A673 (cell line): ENCODE measurements at regions not wholly inside any gene's neighbourhood (a gene's known extent, or its start where the extent isn't known, plus 50 kb on each side); places are given as distances from the start of the nearest gene placed in this dataset.

Experiments
- BruUV-seq: library from RNA; stranded (reverse); fragments of 400-500 nt; replicated peaks from 2 replicates; lab custom pipeline; 2021; lab: Mats Ljungman, UMichigan
- CTCF ChIA-PET: fragments of 300-600 bp; sonication (Branson Sonifier 250); formaldehyde crosslinking; loops from one replicate; lab custom pipeline; 2022; ENCODE audit warnings: antibody characterized with exemption; lab: Charles Lee
- POLR2A ChIA-PET: fragments of 300-600 bp; sonication (Branson Sonifier 250); formaldehyde crosslinking; loops from one replicate; lab custom pipeline; 2022; ENCODE audit warnings: antibody characterized with exemption; ENCODE audit not compliant: low non-redundant PET; lab: Charles Lee
- DNase-seq: peaks from one replicate; pipeline ENCODE4 v3.0.0-alpha.2; 2015; ENCODE audit warnings: low spot score
- H3K27ac ChIP-seq: fragments of 200-600 bp; sonication (generic); 2 replicates; pipeline ENCODE4 v1.5.1; 2016; ENCODE audit warnings: mixed run types, low read depth, mild to moderate bottlenecking, mixed read lengths, antibody characterized with exemption, low read length; ENCODE audit not compliant: poor library complexity, severe bottlenecking
- H3K27me3 ChIP-seq: fragments of 200-600 bp; sonication (generic); replicated peaks from 2 replicates; pipeline ENCODE4 v1.6.1; 2017; ENCODE audit warnings: mixed run types, low read depth, mild to moderate bottlenecking, mixed read lengths, antibody characterized with exemption, low read length; ENCODE audit not compliant: insufficient read depth, poor library complexity
- H3K36me3 ChIP-seq: fragments of 200-600 bp; sonication (generic); 2 replicates; pipeline ENCODE4 v1.6.1; 2016; ENCODE audit warnings: mixed run types, mild to moderate bottlenecking, mixed read lengths, antibody characterized with exemption, low read length; ENCODE audit not compliant: insufficient read depth, poor library complexity, severe bottlenecking
- H3K4me1 ChIP-seq: fragments of 200-600 bp; sonication (generic); 2 replicates; pipeline ENCODE4 v1.6.1; 2017; ENCODE audit warnings: mixed run types, mild to moderate bottlenecking, mixed read lengths, antibody characterized with exemption, low read length; ENCODE audit not compliant: insufficient read depth, poor library complexity, severe bottlenecking
- H3K4me3 ChIP-seq: fragments of 200-600 bp; sonication (generic); 2 replicates; pipeline ENCODE4 v1.5.1; 2016; ENCODE audit warnings: low read depth, mixed run types, mild to moderate bottlenecking, mixed read lengths, low read length; ENCODE audit not compliant: poor library complexity, severe bottlenecking
- H3K9me3 ChIP-seq: fragments of 200-600 bp; sonication (generic); 2 replicates; pipeline ENCODE4 v1.6.1; 2016; ENCODE audit warnings: mixed run types, low read depth, mild to moderate bottlenecking, mixed read lengths, antibody characterized with exemption, low read length; ENCODE audit not compliant: poor library complexity, severe bottlenecking
- CTCF ChIP-seq: fragments of 300-800, 200-600 bp; sonication (generic); conservative IDR thresholded peaks from 2 replicates; pipeline ENCODE4 v1.5.1; 2017; ENCODE audit warnings: low read depth, mild to moderate bottlenecking, antibody characterized with exemption, low read length, moderate library complexity, mixed read lengths
- EZH2 ChIP-seq: fragments of 200-600 bp; sonication (generic); IDR thresholded peaks from 2 replicates; pipeline ENCODE4 v1.6.1; 2017; ENCODE audit warnings: borderline replicate concordance, low read depth, mild to moderate bottlenecking, mixed read lengths, antibody characterized with exemption, low read length; ENCODE audit not compliant: poor library complexity, severe bottlenecking
- intact Hi-C: fragments of 100-400 bp; cut with micrococcal nuclease; formaldehyde crosslinking; loops from one replicate; pipeline ENCODE4 v1.10.0; 2022; ENCODE audit not compliant: unreplicated experiment

- POLR2A ChIA-PET: no interaction called here
- no peaks in the 10 kb centered on the region for H3K4me1 ChIP-seq
- H3K27ac ChIP-seq: no peak overlapping the region
- H3K27me3 ChIP-seq: no peaks in the 10 kb centered on the region
- TF ChIP-seq CTCF (no peak), EZH2 (no peak)
- no peak for DNase-seq
- intact Hi-C loops: no loop called here
- no peaks in the 10 kb centered on the region for H3K36me3 ChIP-seq
- no peak overlapping the region for H3K4me3 ChIP-seq
- CTCF ChIA-PET: no interaction called here
- no peaks in the 10 kb centered on the region for H3K9me3 ChIP-seq
- no TSS peak for BruUV-seq
Observed at GRCh38 chr9:108382310-108382709, 473.5 kb downstream of the ACTL7B start.

DNA sequence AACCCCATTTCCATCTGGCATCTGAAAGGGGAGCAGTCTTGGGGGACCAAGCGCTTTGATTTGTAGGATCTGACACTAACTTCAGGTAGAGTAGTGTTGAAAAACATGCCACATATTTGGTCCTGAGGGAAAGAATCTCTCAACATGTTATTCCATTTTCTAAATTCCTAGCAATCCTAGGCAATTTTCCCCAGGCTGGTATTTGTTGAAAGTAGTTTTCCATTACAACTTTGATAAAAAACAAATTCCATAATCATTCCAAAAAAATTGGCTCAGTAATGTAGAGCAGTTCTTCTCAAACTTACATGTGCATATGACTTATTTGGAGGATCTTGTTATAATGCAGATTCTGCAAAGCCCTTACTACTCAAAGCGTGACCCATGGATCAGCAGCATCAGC is 477.9 kb downstream of the ACTL7B start:
- no peak for DNase-seq
- BruUV-seq: no TSS peak
- Histone ChIP-seq H3K27ac (no peak overlapping the region), H3K4me3 (no peak overlapping the region), H3K36me3 (no peaks in the 10 kb centered on the region), H3K4me1 (no peaks in the 10 kb centered on the region), H3K9me3 (peaks cover 5% of the 10 kb centered on the region), H3K27me3 (no peaks in the 10 kb centered on the region)
- ChIA-PET POLR2A (no interaction called here), CTCF (no interaction called here)
- no peak for TF ChIP-seq EZH2
- no peak for TF ChIP-seq CTCF
- intact Hi-C loops: no loop called here

- TF ChIP-seq EZH2: no peak
- no peak for TF ChIP-seq CTCF
- ChIA-PET CTCF (no interaction called here), POLR2A (no interaction called here)
- Histone ChIP-seq H3K27me3 (no peaks in the 10 kb centered on the region), H3K9me3 (peaks cover 5% of the 10 kb centered on the region), H3K4me3 (no peak overlapping the region), H3K4me1 (no peaks in the 10 kb centered on the region), H3K36me3 (no peaks in the 10 kb centered on the region), H3K27ac (no peak overlapping the region)
- DNase-seq: no peak
- intact Hi-C loops: no loop called here
- no TSS peak for BruUV-seq
Observed at GRCh38 chr9:108377382-108377781, 478.4 kb downstream of the ACTL7B start.
